ENCODE measurements at regions not wholly inside any gene's neighbourhood (a gene's known extent, or its start where the extent isn't known, plus 50 kb on each side); places are given as distances from the start of the nearest gene placed in this dataset.

DNA sequence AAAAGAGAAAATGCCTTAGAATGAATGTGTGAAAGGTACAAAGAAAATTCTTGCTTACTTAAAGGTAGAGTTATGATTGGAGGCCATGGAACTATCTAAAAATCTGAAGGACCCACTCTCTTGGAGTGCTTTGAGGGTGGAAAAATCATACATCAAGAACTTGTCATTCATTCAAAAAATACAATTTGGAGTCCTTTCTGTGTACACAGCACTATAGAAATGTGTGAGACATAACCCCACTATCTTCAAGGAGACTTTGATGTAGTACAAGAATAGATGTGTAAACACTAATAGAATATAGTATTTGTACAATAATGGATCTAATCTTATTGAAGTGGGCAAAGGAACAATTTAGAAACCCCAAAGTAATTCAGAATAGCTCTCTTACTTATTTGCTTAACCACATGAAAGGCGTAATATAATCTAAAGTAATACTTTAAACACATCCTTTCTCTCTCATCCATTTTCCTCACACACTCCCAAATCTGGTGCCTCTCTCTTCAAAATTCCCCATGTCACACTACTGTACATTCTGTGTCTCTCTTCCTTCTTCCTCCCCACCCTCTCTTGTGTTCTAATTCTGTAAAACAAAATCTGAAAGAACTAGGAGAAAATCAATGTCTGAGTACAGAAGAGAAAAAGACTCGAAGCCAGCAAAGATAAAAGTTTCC is 166.7 kb downstream of the DNAJB9 start:
- DNase-seq (ENCODE audit: low spot score), result no peak
- Histone ChIP-seq H3F3A (ENCODE audit: low read depth) (no peaks in the 10 kb centered on the region), H4K20me1 (ENCODE audit: low read depth) (no peaks in the 10 kb centered on the region), H3K9me3 (ENCODE audit: low read depth) (no peaks in the 10 kb centered on the region), H3K4me1 (no peaks in the 10 kb centered on the region), H3K36me3 (no peaks in the 10 kb centered on the region), H3K4me3 (no peak overlapping the region), H3K4me2 (no peak overlapping the region), H3K79me2 (ENCODE audit: low read depth) (no peaks in the 10 kb centered on the region), H3K27me3 (no peaks in the 10 kb centered on the region), H3K27ac (no peak overlapping the region), H3K9ac (no peak overlapping the region), H2AFZ (replicated peaks) (no peak overlapping the region)
- H3K4me1 Mint-ChIP-seq, result no peaks in the 10 kb centered on the region
- no peaks in the 10 kb centered on the region for H3K9me3 Mint-ChIP-seq
- TF ChIP-seq, protein P1, sequence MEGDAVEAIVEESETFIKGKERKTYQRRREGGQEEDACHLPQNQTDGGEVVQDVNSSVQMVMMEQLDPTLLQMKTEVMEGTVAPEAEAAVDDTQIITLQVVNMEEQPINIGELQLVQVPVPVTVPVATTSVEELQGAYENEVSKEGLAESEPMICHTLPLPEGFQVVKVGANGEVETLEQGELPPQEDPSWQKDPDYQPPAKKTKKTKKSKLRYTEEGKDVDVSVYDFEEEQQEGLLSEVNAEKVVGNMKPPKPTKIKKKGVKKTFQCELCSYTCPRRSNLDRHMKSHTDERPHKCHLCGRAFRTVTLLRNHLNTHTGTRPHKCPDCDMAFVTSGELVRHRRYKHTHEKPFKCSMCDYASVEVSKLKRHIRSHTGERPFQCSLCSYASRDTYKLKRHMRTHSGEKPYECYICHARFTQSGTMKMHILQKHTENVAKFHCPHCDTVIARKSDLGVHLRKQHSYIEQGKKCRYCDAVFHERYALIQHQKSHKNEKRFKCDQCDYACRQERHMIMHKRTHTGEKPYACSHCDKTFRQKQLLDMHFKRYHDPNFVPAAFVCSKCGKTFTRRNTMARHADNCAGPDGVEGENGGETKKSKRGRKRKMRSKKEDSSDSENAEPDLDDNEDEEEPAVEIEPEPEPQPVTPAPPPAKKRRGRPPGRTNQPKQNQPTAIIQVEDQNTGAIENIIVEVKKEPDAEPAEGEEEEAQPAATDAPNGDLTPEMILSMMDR (IDR thresholded peaks at IDR 0.05), result no peak
- TF ChIP-seq EZH2phosphoT487 (IDR thresholded peaks at IDR 0.05) (no peak), EZH2 (IDR thresholded peaks at IDR 0.05) (no peak)
- H3K4me3 Mint-ChIP-seq, result no peak overlapping the region
- no peak overlapping the region for H3K27ac Mint-ChIP-seq
- H3K36me3 Mint-ChIP-seq, result no peaks in the 10 kb centered on the region
- H3K27me3 Mint-ChIP-seq (ENCODE audit: insufficient read depth, low read depth), result no peaks in the 10 kb centered on the region

DNA sequence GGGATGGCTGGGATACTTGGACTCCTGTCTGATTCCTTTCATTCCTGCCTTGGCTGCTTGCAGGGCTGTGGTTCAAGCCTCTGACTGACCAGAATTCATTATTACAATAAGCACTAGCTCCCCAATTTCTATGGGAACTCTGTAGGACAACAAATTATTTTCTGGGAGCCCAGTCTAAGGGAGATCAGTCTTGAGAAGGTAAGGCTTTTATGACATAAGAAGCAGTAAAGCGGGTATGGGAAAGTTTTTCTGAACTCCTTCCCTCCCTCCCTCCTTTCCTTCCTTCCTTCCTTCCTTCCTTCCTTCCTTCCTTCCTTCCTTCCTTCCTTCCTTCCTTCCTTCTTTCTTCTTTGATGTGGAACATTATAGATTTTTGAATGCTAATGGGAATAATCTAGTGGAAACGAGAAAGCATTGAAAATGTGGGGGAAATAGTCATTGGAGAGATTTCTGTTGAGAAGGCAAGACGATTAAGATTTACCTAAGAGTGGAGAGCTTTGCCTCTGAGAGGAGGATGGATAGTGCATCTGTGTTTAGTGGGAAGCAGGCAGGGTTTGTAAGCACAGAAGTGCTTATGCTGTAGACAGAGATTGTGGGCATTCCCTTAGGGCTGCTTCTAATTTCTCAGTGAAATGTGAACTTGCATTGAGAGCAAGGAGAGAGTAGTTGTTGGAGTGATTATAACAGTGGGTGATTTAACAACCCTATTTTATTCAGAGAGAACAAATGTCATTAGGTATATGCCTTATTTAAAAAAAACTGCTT is 201.5 kb downstream of the DNAJB9 start:
- no peaks in the 10 kb centered on the region for H3K36me3 ChIP-seq
- no peaks in the 10 kb centered on the region for H3K9me3 Mint-ChIP-seq
- H4K20me1 ChIP-seq (ENCODE audit: low read depth), result no peaks in the 10 kb centered on the region
- H3F3A ChIP-seq (ENCODE audit: low read depth), result no peaks in the 10 kb centered on the region
- H3K4me1 Mint-ChIP-seq, result peaks cover 2% of the 10 kb centered on the region
- no peak overlapping the region for H3K27ac ChIP-seq
- H3K27me3 ChIP-seq, result no peaks in the 10 kb centered on the region
- H3K4me3 Mint-ChIP-seq, result no peak overlapping the region
- no peak overlapping the region for H3K4me2 ChIP-seq
- no peak overlapping the region for H3K4me3 ChIP-seq
- no peaks in the 10 kb centered on the region for H3K79me2 ChIP-seq (ENCODE audit: low read depth)
- H3K27me3 Mint-ChIP-seq (ENCODE audit: insufficient read depth, low read depth), result no peaks in the 10 kb centered on the region
- no peaks in the 10 kb centered on the region for H3K9me3 ChIP-seq (ENCODE audit: low read depth)
- H3K27ac Mint-ChIP-seq, result no peak overlapping the region
- H2AFZ ChIP-seq (replicated peaks), result peak overlapping the region; percentile 17
- TF ChIP-seq, protein P1 (IDR thresholded peaks at IDR 0.05), result no peak
- TF ChIP-seq EZH2 (IDR thresholded peaks at IDR 0.05), result no peak
- H3K4me1 ChIP-seq, result peaks cover 7% of the 10 kb centered on the region
- no peaks in the 10 kb centered on the region for H3K36me3 Mint-ChIP-seq
- DNase-seq (ENCODE audit: low spot score), result no peak
- H3K9ac ChIP-seq, result no peak overlapping the region

DNA sequence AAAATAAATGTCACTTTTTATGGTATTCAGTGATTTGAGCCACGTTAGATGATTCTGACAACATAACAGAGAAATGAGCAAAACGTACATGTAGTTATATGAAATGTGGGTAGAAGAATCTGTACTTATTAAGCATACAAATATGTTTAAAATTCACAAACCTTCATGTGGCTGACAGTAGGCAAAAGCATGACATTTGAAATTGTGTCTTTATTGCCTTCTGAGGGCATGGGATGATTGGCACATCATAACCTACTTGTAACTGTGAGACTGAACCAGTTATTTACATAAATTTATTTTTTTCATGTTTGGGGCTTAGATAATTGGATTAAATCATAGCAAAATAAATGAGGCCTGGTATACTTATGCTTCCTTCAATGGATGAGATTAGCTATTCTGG is 202.2 kb downstream of the DNAJB9 start:
- no peak for DNase-seq (ENCODE audit: low spot score)
- no peaks in the 10 kb centered on the region for H3F3A ChIP-seq (ENCODE audit: low read depth)
- no peaks in the 10 kb centered on the region for H3K9me3 ChIP-seq (ENCODE audit: low read depth)
- H3K4me1 ChIP-seq, result peaks cover 7% of the 10 kb centered on the region
- H2AFZ ChIP-seq (replicated peaks), result no peak overlapping the region
- no peaks in the 10 kb centered on the region for H3K36me3 ChIP-seq
- no peak overlapping the region for H3K9ac ChIP-seq
- H3K27ac Mint-ChIP-seq, result no peak overlapping the region
- H3K36me3 Mint-ChIP-seq, result no peaks in the 10 kb centered on the region
- H3K27me3 Mint-ChIP-seq (ENCODE audit: insufficient read depth, low read depth), result no peaks in the 10 kb centered on the region
- H4K20me1 ChIP-seq (ENCODE audit: low read depth), result no peaks in the 10 kb centered on the region
- H3K4me3 ChIP-seq, result no peak overlapping the region
- H3K27me3 ChIP-seq, result no peaks in the 10 kb centered on the region
- H3K4me1 Mint-ChIP-seq, result peaks cover 2% of the 10 kb centered on the region
- H3K79me2 ChIP-seq (ENCODE audit: low read depth), result no peaks in the 10 kb centered on the region
- TF ChIP-seq, protein P1 (IDR thresholded peaks at IDR 0.05), result no peak
- TF ChIP-seq EZH2phosphoT487 (IDR thresholded peaks at IDR 0.05) (no peak), EZH2 (IDR thresholded peaks at IDR 0.05) (no peak)
- no peak overlapping the region for H3K4me3 Mint-ChIP-seq
- no peak overlapping the region for H3K4me2 ChIP-seq
- no peak overlapping the region for H3K27ac ChIP-seq
- no peaks in the 10 kb centered on the region for H3K9me3 Mint-ChIP-seq

Data from neural progenitor cell (in vitro differentiated cells).